M059J (cell line): ENCODE measurements at regions not wholly inside any gene's neighbourhood (a gene's known extent, or its start where the extent isn't known, plus 50 kb on each side); places are given as distances from the start of the nearest gene placed in this dataset.

Experiments
- DNase-seq: peaks from one replicate; pipeline ENCODE4 v3.0.0-alpha.2; 2012; ENCODE audit warnings: low read depth

- DNase-seq = no peak
Observed at GRCh38 chr5:2802693-2803365, 51.4 kb upstream of the IRX2 start.

- no peak for DNase-seq
Observed at GRCh38 chr5:2801577-2802525, 50.4 kb upstream of the IRX2 start.
